GM12875 (cell line): ENCODE measurements at regions not wholly inside any gene's neighbourhood (a gene's known extent, or its start where the extent isn't known, plus 50 kb on each side); places are given as distances from the start of the nearest gene placed in this dataset.
"Not testable (repeated sequence)": the region's sequence is repeated elsewhere in the genome, so short reads cannot be mapped to it uniquely, and the experiment has no call there.

Experiments used
- H3K4me3 ChIP-seq: one replicate; pipeline ENCODE4 v1.5.1; 2011; ENCODE audit warnings: low read depth, low read length, control low read depth
- CTCF ChIP-seq: IDR thresholded peaks from 2 replicates; pipeline ENCODE4 v1.5.1; 2011; ENCODE audit warnings: low read depth, mild to moderate bottlenecking, control low read depth, inconsistent platforms, low read length, moderate library complexity, borderline replicate concordance; ENCODE audit not compliant: insufficient read depth

- H3K4me3 ChIP-seq: no peak overlapping the region
- no peak for TF ChIP-seq CTCF
Measured at GRCh38 chrX:54615109-54615508, 85.1 kb downstream of the GNL3L start.

GRCh38 chrX:54633641-54634040 is 103.6 kb downstream of the GNL3L start:
- no peak overlapping the region for H3K4me3 ChIP-seq
- no peak for TF ChIP-seq CTCF

GRCh38 chrX:54639018-54639345 is 109.0 kb downstream of the GNL3L start:
- no peak overlapping the region for H3K4me3 ChIP-seq

GRCh38 chrX:54639346-54640102 is 109.5 kb downstream of the GNL3L start:
- peak; percentile 61; the same call in 1 of the 2 replicates for TF ChIP-seq CTCF
- peak overlapping the region; percentile 64 for H3K4me3 ChIP-seq

More at GRCh38 chrX:54639018-54639345, 109.0 kb downstream of the GNL3L start:
- TF ChIP-seq CTCF: no peak

GRCh38 chrX:54640103-54640690 is 110.2 kb downstream of the GNL3L start:
- TF ChIP-seq CTCF: no peak
- H3K4me3 ChIP-seq: peak overlapping the region; percentile 64

- H3K4me3 ChIP-seq: no peak overlapping the region
- TF ChIP-seq CTCF: no peak
Measured at GRCh38 chrX:54640736-54641135, 110.7 kb downstream of the GNL3L start.

- TF ChIP-seq CTCF: no peak
- H3K4me3 ChIP-seq: no peak overlapping the region
Measured at GRCh38 chrX:54641530-54641929, 111.5 kb downstream of the GNL3L start.

GRCh38 chrX:54647607-54648006 is 117.6 kb downstream of the GNL3L start:
- H3K4me3 ChIP-seq: not testable (repeated sequence)
